ENCODE measurements at regions not wholly inside any gene's neighbourhood (a gene's known extent, or its start where the extent isn't known, plus 50 kb on each side); places are given as distances from the start of the nearest gene placed in this dataset.

DNA sequence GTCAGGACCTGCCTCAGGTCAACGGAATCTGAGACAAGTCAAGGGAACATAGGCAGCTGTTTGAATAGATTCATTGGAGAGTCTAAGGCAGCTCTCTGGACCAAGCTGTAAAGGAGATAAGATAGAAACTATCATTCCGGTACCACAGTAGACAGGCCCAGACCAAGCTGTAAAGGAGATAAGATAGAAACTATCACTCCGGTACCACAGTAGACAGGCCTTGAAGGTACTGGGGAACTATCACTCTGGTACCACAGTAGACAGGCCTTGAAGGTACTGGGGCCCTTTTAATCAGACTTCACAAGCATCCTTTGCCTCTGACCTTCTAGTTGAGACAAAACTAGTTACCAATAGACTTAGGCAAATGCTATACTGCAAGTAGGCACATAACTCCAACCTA is 346.1 kb downstream of the DCDC2C start:
- TF ChIP-seq, protein P1, sequence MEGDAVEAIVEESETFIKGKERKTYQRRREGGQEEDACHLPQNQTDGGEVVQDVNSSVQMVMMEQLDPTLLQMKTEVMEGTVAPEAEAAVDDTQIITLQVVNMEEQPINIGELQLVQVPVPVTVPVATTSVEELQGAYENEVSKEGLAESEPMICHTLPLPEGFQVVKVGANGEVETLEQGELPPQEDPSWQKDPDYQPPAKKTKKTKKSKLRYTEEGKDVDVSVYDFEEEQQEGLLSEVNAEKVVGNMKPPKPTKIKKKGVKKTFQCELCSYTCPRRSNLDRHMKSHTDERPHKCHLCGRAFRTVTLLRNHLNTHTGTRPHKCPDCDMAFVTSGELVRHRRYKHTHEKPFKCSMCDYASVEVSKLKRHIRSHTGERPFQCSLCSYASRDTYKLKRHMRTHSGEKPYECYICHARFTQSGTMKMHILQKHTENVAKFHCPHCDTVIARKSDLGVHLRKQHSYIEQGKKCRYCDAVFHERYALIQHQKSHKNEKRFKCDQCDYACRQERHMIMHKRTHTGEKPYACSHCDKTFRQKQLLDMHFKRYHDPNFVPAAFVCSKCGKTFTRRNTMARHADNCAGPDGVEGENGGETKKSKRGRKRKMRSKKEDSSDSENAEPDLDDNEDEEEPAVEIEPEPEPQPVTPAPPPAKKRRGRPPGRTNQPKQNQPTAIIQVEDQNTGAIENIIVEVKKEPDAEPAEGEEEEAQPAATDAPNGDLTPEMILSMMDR (conservative IDR thresholded peaks at IDR 0.05) = no peak
- TF ChIP-seq ZFX (IDR thresholded peaks at IDR 0.05) = no peak

Data from C4-2B (cell line).